Bronchial epithelial cell (primary cell): ENCODE measurements at regions not wholly inside any gene's neighbourhood (a gene's known extent, or its start where the extent isn't known, plus 50 kb on each side); places are given as distances from the start of the nearest gene placed in this dataset.

Source experiments
- DNase-seq: peaks from one replicate; pipeline ENCODE4 v3.0.0-alpha.2; 2010; ENCODE audit warnings: low read depth
- FAIRE-seq: peaks from 2 replicates; lab custom pipeline; 2011; peaks lifted over from hg19 to GRCh38; lab: Jason Lieb, UNC
- H3K27me3 ChIP-seq: 2 replicates; pipeline ENCODE4 v1.5.1; 2011; ENCODE audit warnings: low read length; ENCODE audit not compliant: control insufficient read depth, insufficient read depth
- H3K36me3 ChIP-seq: 2 replicates; pipeline ENCODE4 v1.5.1; 2011; ENCODE audit warnings: low read length; ENCODE audit not compliant: control insufficient read depth, insufficient read depth
- H3K4me3 ChIP-seq: 2 replicates; pipeline ENCODE4 v1.5.1; 2011; ENCODE audit warnings: mild to moderate bottlenecking, low read depth, low read length, control low read depth
- CTCF ChIP-seq: IDR thresholded peaks from 2 replicates; pipeline ENCODE4 v1.5.1; 2011; ENCODE audit warnings: mild to moderate bottlenecking, moderate library complexity, low read length, control low read depth, inconsistent platforms; ENCODE audit not compliant: insufficient read depth, severe bottlenecking

GRCh38 chr14:54147758-54148157 is 191.1 kb upstream of the BMP4 start:
- DNase-seq (no peak), FAIRE-seq (no peak)
- no peak overlapping the region for H3K4me3 ChIP-seq
- TF ChIP-seq CTCF, result no peak
- H3K27me3 ChIP-seq, result no peaks in the 10 kb centered on the region
- no peaks in the 10 kb centered on the region for H3K36me3 ChIP-seq

- H3K4me3 ChIP-seq, result no peak overlapping the region
- FAIRE-seq, result no peak
Measured at GRCh38 chr14:54148251-54148650, 191.6 kb upstream of the BMP4 start.

GRCh38 chr14:54152351-54152750 is 195.7 kb upstream of the BMP4 start:
- H3K36me3 ChIP-seq, result no peaks in the 10 kb centered on the region
- no peak overlapping the region for H3K4me3 ChIP-seq
- no peak for TF ChIP-seq CTCF
- no peak for DNase-seq
- no peak for FAIRE-seq
- no peaks in the 10 kb centered on the region for H3K27me3 ChIP-seq

More at GRCh38 chr14:54148251-54148650, 191.6 kb upstream of the BMP4 start:
- DNase-seq, result no peak
- H3K27me3 ChIP-seq, result no peaks in the 10 kb centered on the region
- TF ChIP-seq CTCF, result no peak
- H3K36me3 ChIP-seq, result no peaks in the 10 kb centered on the region

- Histone ChIP-seq H3K36me3 (no peaks in the 10 kb centered on the region), H3K4me3 (no peak overlapping the region), H3K27me3 (no peaks in the 10 kb centered on the region)
- DNase-seq (no peak), FAIRE-seq (no peak)
- TF ChIP-seq CTCF, result no peak
Measured at GRCh38 chr14:54166049-54166950, 209.7 kb upstream of the BMP4 start.

GRCh38 chr14:54168489-54168888 is 211.9 kb upstream of the BMP4 start:
- no peak overlapping the region for H3K4me3 ChIP-seq
- FAIRE-seq (no peak), DNase-seq (peak; percentile 63)
- TF ChIP-seq CTCF, result no peak
- H3K36me3 ChIP-seq, result no peaks in the 10 kb centered on the region
- H3K27me3 ChIP-seq, result no peaks in the 10 kb centered on the region
